Heart left ventricle (tissue), 16 donors: ENCODE measurements at regions not wholly inside any gene's neighbourhood (a gene's known extent, or its start where the extent isn't known, plus 50 kb on each side); places are given as distances from the start of the nearest gene placed in this dataset.

Source experiments
- ATAC-seq, 4 donors: fragments of 200-7000 bp; cut with Tn5 transposase; one replicate each; pipeline ENCODE4 v1.9.1; 2020 to 2022; ENCODE audit warnings: moderate library complexity in 4 of 4, mild to moderate bottlenecking in 3 of 4, moderate number of reproducible peaks in 1 of 4
- DNase-seq, 5 donors: peaks; one replicate each; pipeline ENCODE4 v3.0.0-alpha.2; 2020
- H3K27ac ChIP-seq, 12 donors: fragments of 200-600 bp; sonication (generic) in 4 of 12; one replicate each; pipeline versions ENCODE4 v1.5.0 to v1.8.0; 2016 to 2022; ENCODE audit warnings: mild to moderate bottlenecking in 2 of 12
- H3K27me3 ChIP-seq, 9 donors: fragments of 200-600 bp; sonication (generic) in 2 of 9; one replicate each; pipeline versions ENCODE4 v1.5.1 to v1.8.0; 2016 to 2022; ENCODE audit warnings: mild to moderate bottlenecking in 3 of 9
- H3K36me3 ChIP-seq, 9 donors: fragments of 200-600 bp; sonication (generic) in 2 of 9; one replicate each; pipeline versions ENCODE4 v1.5.0 to v1.8.0; 2018 to 2022; ENCODE audit warnings: mild to moderate bottlenecking in 2 of 9
- H3K4me1 ChIP-seq, 12 donors: fragments of 200-600 bp; sonication (generic) in 4 of 12; one replicate each; pipeline versions ENCODE4 v1.5.0 to v1.8.0; 2016 to 2022; ENCODE audit warnings: mild to moderate bottlenecking in 3 of 12
- H3K4me3 ChIP-seq, 12 donors: fragments of 200-600 bp; sonication (generic) in 4 of 12; one replicate each; pipeline versions ENCODE4 v1.5.0 to v1.8.0; 2017 to 2022; ENCODE audit warnings: mild to moderate bottlenecking in 9 of 12, moderate library complexity in 4 of 12
- H3K9me3 ChIP-seq, 12 donors: fragments of 200-600 bp; sonication (generic) in 4 of 12; one replicate each; pipeline versions ENCODE4 v1.5.0 to v1.8.0; 2016 to 2022; ENCODE audit warnings: mild to moderate bottlenecking in 1 of 12
- CTCF ChIP-seq, 12 donors: fragments of 200-600 bp; sonication (generic) in 4 of 12; IDR thresholded peaks; one replicate each; pipeline versions ENCODE4 v1.5.0 to v1.8.0; 2018 to 2022; ENCODE audit warnings: antibody characterized with exemption in 12 of 12, mild to moderate bottlenecking in 5 of 12
- POLR2A ChIP-seq, 2 donors: fragments of 450-650 bp; IDR thresholded peaks; one replicate each; pipeline ENCODE4 v1.6.1; 2017; ENCODE audit warnings: antibody characterized with exemption in 2 of 2, mild to moderate bottlenecking in 2 of 2, moderate library complexity in 2 of 2
- WGBS, 4 donors: extraction: QIAGEN DNeasy Blood & Tissue Kit in 2 of 4; methylation state at CpG; one replicate each; pipeline versions ENCODE4 v1.1.5 to v1.1.7; 2013 to 2018; 5-methylcytosine and 5-hydroxymethylcytosine counted together
- intact Hi-C, 10 donors: fragments of 100-400 bp; cut with DNase I; formaldehyde crosslinking; loops; one replicate each; pipeline versions ENCODE4 v1.11.1 to v1.14.2; 2022
- donor health status: ischemic (EF 13 %, LVEDD 7.1; RV severe dilation, severe dysfunction).
- donor health status: healthy with polysubstance abuse.
- donor health status: DM: no; HTN: yes; CAD: no.
- donor health status: DM: no; HTN: no; CAD: no.
- donor health status: ischemic (EF 25% LVEDD 6.9; RV normal size, moderate dysfunction).
- donor health status: ischemic (EF 25% LVEDD 5.7; RV mildly dilated, moderate dysfunction).
- donor health status: healthy.
- donor health status: DM: yes; HTN: yes; CAD: no.
- donor health status: ischemic (EF 35%, LVEDD 5.7; RV mildly dilated, moderate dysfunction).
- donor health status: nonischemic (EF 11% LVEDD 7.7; RV severe dilation, severe dysfunction).
- donor health status: DM: yes; HTN: yes; CAD: no.
- donor health status: PGD.
- donor health status: ischemic (EF 29% LVEDD 5.4; RV normal size, mild dysfunction).
- donor health status: nonischemic (EF 23%, LVEDD 6.1; RV moderate dilation, normal function).

- 59 to 71% (median 63%) methylated on average over 9 of the region's 9 CpGs for WGBS, 4 donors
- DNase-seq (no peak), ATAC-seq (no peak)
- Histone ChIP-seq H3K4me1 (peaks cover 0 to 16% (median 0%) of the 10 kb centered on the region in 12 donors), H3K4me3 (no peak overlapping the region), H3K27ac (no peak overlapping the region), H3K36me3 (no peaks in the 10 kb centered on the region), H3K27me3 (no peaks in the 10 kb centered on the region), H3K9me3 (no peaks in the 10 kb centered on the region)
- intact Hi-C loops = no loop called here
- TF ChIP-seq POLR2A (IDR thresholded peaks at IDR 0.05) (no peak), CTCF (IDR thresholded peaks at IDR 0.05) (no peak)
These were observed 210.0 kb downstream of the MAF start for GRCh38 chr16:79390481-79391051.

GRCh38 chr16:79388396-79388795 is 212.1 kb downstream of the MAF start:
- Histone ChIP-seq H3K27ac (no peak overlapping the region), H3K27me3 (no peaks in the 10 kb centered on the region), H3K36me3 (no peaks in the 10 kb centered on the region), H3K4me1 (peaks cover 0 to 4% (median 0%) of the 10 kb centered on the region in 12 donors), H3K4me3 (no peak overlapping the region), H3K9me3 (no peaks in the 10 kb centered on the region)
- no peak for DNase-seq
- WGBS, 4 donors = 95 to 98% (median 97%) methylated on average over 1 of the region's 1 CpG
- intact Hi-C loops = no loop called here
- ATAC-seq = no peak
- TF ChIP-seq POLR2A (IDR thresholded peaks at IDR 0.05) (no peak), CTCF (IDR thresholded peaks at IDR 0.05) (no peak)

DNA sequence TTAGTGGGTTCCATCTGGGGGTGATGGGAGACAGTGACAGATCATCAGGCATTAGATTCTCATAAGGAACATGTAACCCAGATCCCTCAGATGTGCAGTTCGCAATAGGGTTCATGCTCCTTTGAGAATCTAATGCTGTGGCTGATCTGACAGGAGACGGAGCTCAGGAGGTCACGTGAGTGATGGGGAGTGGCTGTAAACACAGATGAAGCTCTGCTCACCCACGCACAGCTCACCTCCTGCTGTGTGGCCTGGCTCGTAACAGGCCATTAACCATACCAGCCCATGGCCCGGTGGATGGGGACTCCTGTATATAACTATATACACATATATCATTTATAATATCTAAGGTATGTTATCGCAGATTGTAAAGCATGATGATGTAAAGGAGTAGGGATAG is 214.2 kb downstream of the MAF start:
- Histone ChIP-seq H3K4me1 (peaks cover 0 to 6% (median 0%) of the 10 kb centered on the region in 12 donors), H3K9me3 (no peaks in the 10 kb centered on the region), H3K27me3 (no peaks in the 10 kb centered on the region), H3K27ac (no peak overlapping the region), H3K36me3 (no peaks in the 10 kb centered on the region), H3K4me3 (no peak overlapping the region)
- TF ChIP-seq POLR2A (IDR thresholded peaks at IDR 0.05) (no peak), CTCF (IDR thresholded peaks at IDR 0.05) (no peak)
- intact Hi-C loops = no loop called here
- no peak for DNase-seq
- 94 to 96% (median 95%) methylated on average over 7 of the region's 7 CpGs for WGBS, 4 donors
- no peak for ATAC-seq

GRCh38 chr16:79381603-79382042 is 218.9 kb downstream of the MAF start:
- 58 to 65% (median 60%) methylated on average over 10 of the region's 10 CpGs for WGBS, 4 donors
- intact Hi-C loops = no loop called here

More at GRCh38 chr16:79381603-79382042, 218.9 kb downstream of the MAF start:
- ATAC-seq = peak in 1 of 4 donors; percentile 39
- H3K27ac ChIP-seq = peak overlapping the region in 1 of 12 donors; percentile 78
- no peaks in the 10 kb centered on the region for H3K36me3 ChIP-seq
- peak overlapping the region in 1 of 12 donors; percentile 10 for H3K4me3 ChIP-seq
- no peaks in the 10 kb centered on the region for H3K27me3 ChIP-seq
- peaks cover 0 to 20% (median 0%) of the 10 kb centered on the region in 12 donors for H3K4me1 ChIP-seq
- DNase-seq = no peak
- TF ChIP-seq CTCF (IDR thresholded peaks at IDR 0.05) = no peak
- H3K9me3 ChIP-seq = peaks cover 0 to 10% (median 0%) of the 10 kb centered on the region in 12 donors
